ENCODE measurements at regions not wholly inside any gene's neighbourhood (a gene's known extent, or its start where the extent isn't known, plus 50 kb on each side); places are given as distances from the start of the nearest gene placed in this dataset.

DNA sequence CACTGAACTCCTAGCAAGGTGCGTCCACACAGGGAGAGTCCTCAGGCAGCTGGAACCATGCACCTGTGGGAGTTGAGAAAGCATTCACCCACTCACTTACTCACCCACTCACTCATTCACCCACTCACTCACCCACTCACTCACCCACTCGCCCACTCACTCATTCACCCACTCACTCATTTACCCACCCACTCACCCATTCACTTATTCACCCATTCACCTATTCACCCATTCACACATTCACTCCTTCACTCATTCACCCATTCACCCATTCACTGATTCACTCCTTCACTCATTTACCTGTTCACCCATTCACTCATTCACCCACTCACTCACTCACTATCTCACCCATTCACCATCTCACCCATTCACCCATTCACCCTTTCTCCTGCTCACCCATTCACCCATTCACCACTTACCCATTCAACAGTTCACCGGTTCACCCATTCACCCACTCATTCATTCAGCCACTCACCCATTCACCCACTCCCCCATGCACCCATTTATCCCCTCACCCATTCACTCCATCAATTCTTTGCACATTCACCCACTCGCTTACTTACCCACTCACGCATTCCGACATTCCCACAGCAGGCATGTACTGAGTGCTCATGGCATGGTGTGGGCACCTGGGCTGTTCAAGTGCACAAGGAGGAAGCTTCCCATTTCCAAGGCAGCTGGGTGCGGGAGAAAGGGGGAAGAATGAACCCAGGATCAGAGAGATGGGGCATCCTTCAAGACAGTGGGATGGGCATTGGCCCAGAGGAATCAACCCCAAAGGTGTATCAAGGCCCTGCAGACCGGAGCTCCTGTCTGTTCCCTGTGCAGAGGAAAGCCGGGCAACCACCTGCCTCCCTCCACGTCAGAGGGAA lies 135.2 kb upstream of the C14orf180 start:
- DNase-seq: no peak

DNA sequence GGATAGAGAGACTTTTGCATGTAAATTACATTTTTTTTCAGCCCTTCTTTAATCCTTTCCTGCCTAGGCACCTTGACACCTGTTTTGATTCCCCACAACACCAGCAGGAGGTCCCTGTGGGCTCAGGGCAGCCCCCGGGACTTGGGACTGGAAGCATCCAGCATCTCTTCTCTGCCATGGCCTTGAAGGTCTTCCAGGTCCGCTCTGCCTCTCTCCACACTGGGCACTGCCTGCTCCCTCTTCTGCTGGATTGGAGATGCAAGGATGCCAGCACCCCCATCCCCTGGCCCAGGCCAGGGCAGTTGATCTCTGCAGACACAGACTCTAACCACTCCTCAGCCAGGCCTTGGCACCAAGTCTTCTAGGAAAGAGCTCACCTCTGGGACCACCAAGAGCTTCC lies 134.5 kb upstream of the C14orf180 start:
- no peak for DNase-seq

DNA sequence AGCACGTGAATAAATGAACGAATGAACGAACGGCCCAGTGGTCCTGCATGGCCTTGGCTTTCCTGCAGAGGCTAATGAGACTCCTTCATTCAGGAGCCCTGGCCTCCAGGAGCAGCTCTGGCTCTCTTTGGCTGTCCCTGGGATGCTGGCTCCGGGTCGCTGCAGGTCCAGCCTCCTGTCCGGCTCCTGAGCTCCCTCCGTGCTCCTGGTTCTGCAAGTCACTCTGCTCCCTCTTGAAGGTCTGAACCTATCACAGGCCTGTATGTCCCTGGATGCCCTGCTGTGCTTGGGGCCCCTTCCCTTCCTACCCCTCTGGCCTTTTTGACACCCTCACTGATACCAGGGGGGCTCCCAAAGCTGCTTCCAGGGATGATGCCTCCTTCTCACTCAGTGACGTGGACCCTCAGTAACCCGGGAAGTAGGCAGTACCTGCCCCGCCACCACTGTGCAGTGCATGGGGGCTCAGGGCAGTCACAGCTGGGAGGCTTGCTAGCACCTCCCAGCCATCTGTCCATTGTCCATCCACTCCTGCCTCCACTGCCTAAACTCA lies 133.7 kb upstream of the C14orf180 start:
- DNase-seq: no peak

DNA sequence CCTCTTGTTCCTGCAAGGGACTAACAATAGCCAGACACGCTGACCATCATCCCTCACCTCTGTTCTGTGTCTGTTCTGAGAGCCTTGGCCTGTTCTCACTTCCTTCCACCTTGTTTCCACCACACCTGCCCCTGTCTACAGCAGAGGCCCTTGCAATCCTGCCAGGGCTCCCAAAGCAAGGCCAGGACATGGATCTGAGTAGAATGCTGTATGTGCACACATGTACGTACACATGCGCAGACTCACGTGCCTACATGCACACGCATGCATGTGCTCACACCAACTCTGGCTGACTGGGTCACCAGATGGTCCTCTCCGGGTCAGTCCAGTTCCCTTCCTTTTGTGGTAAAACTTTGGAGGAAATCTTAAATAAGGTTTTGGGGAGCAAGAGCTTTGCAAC lies 133.0 kb upstream of the C14orf180 start:
- DNase-seq: no peak

DNA sequence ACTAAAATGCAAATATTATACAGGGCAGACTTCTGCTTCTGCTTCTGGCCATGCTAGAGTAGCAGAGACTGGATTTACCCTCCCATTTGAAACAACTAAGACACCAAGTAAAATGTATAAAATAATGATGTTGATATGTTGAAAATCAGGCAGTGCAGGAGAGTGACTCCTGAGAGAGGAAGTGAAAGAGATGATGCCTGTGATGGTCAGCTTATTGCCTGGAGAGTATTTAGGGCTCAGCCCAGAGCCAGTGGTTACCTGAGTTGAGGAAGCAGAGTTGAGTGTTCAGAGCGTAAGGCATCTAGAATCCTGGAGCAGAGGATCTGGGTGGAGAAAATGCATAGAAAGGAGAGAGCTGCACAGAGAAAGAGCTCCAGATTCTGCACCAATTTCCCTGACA lies 131.8 kb upstream of the C14orf180 start:
- no peak for DNase-seq

DNA sequence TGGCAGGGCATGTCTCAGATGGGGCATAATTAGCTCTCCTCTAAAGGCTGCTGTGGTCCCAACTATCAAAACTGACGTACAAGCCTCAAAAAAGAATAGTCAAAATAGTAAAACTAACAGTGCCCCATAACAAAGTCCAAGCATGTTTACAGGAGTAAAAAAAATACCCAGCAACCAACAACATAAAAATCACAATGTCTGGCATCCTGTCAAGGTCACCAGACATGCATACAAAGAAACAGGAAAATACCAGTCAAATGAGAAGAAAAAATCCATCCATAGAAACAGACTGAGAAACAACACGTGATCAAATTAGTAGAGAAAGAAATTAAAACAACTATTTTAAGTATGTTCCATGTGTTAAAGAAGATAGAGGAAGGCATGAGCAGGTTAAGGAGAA lies 131.2 kb upstream of the C14orf180 start:
- no peak for DNase-seq

DNA sequence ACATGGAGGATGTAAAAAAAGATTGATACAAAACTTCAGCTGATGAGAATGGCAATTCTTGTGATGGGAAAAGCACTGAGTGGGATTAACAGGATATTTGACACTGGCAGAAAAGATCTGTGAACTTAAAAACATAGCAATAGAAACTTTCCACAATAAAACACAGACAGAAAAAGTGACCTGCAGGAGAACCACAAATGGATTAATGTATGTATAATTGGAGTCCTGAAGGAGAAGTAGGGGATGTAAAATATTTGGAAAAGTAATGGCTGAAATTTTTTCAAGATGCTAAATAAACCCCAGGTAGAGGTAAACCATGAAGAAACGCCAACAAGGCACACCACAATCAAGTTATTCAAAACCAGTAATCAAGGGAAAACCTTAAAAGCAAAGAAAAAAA lies 130.8 kb upstream of the C14orf180 start:
- no peak for DNase-seq

DNA sequence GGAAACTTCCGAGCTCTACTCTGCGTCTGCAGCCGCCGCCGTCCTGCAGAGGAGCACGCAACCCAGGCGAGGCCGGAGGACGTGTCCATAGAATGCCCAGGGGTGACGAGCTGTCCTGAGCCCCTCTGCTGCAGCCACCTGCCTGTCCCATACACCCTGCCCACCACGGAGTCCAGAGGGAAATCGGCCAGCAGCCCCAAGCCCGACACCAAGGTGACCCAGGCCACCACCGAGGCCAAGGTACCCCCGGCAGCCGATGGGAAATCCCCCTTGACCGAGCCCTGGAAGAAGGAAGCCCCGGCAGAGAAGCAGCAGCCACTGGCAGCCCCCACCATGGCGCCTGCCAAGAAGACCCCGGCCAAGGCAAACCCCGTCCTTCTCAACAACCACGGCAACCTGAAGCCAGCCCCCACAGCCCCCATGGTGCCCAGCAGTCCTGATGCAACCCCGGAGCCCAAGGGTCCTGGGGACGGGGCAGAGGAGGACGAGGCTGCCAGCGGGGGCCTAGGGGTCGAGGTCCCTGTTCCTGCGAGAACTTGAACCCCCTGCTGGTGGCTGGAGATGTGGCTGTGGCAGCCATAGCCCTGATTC lies 128.7 kb upstream of the C14orf180 start:
- DNase-seq: no peak

DNA sequence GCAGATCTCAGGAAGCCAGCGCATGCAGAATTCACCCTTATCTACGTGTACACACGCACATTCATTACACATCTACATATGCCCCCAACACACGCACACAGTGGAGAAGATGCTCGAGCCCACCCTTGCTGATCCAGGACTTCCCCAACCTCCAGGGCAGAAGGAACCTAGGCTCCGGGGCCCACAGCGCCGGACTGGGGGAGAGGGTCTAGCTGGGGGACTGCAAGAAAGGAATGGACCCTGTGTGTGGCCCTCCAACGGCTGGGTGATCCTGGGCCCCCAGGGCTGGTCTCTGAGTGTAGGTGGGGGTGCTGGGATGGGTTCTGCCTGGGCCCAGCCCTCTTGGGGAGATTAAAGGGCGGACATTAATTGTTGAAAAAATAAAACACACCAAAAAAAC lies 128.1 kb upstream of the C14orf180 start:
- DNase-seq: no peak

DNA sequence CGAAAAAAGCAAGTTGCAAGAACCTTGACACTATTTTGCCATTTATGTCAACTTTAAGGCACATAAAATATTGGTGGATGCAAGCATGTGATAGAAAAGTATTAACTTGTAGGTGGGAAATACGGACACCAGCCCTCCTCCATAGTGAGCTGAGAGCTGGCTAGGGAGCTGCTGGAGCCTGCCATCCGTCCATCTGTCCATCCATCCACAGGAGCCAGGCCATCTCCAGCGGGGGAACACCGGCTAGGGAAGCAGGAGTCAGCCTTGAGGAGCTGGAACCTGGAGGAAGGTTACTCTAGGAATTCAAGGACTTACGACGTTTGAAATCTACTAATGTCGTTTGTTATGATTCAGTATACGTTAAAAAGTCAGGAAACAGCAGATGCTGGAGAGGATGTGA lies 120.7 kb upstream of the C14orf180 start:
- DNase-seq: no peak

DNA sequence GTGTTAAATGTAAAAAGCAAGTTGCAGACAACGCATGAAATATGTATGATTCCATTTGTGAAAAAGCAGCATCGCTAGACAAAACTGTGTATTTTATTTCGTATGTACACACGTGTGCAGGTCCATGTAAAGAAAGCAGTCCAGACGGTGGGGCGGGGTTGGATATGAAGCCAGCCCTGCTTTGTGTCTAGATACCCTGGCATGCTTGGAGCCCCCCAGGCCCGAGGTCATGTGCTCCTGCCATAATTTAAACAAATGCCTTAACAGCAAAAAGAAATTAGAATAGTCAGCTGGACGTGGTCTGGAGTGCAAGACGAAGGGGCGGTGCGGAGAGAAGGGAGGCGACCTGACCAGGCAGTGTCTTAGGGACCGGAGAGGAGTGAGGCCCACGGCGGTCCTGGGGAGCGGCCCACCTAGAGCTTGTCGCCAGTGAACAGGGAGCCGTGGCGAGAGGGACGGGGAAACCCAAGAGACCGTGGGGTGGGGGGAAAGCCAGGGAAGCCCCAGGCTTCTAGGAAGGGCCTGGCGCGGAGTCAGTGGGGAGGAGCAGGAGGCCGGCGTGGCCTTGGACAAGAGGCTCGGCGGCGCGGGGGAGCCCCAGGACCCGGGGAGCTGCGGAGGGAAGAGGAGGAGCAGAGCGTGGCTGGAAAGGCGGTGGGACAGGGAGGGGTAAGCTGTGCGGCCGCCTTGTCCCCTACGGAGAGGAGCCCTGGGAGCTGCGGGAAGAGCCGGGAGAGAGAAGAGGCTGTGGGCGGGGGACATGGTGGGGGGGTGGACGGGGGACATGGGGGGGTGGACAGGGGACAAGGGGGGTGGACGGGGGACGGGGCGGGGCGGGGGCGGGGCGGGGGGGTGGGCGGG lies 118.5 kb upstream of the C14orf180 start:
- DNase-seq: no peak

DNA sequence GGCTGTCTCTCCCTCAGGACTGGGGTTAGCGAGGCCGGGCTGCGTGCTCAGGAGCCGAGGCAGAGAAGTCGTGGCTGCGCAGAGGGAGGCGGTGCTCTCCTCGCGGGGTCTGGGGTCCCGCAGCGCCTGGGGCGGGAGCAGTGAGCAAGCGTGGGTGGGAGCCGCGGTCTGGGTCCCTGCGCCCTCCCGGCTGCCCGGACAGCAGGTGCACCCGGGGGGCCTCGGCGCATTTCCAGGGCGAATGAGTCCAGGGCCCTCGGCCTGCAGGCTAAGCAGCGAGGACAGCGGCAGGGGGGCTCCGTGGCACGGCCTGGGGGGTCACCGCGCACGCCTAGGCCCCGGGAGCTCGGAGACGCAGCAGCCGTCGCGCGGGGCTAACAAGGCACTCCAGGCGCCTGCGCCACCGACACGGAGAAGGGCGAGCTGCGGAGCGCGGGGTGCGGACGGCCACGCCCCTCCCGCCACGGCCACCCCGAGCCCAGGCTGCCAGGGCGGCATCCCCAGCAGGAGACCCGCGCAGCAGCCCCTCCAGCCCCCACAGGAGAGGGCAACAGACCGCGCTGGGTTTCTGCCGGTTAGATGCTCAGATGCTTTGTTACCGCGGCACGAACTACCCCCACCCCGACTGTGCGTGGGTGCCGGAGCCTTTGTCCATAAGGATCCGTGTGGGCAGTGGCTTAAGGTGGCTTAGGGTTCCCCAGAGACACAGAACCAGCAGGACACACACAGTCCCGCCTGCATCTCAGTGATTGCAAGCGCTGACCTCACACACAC lies 117.7 kb upstream of the C14orf180 start:
- DNase-seq: no peak

DNA sequence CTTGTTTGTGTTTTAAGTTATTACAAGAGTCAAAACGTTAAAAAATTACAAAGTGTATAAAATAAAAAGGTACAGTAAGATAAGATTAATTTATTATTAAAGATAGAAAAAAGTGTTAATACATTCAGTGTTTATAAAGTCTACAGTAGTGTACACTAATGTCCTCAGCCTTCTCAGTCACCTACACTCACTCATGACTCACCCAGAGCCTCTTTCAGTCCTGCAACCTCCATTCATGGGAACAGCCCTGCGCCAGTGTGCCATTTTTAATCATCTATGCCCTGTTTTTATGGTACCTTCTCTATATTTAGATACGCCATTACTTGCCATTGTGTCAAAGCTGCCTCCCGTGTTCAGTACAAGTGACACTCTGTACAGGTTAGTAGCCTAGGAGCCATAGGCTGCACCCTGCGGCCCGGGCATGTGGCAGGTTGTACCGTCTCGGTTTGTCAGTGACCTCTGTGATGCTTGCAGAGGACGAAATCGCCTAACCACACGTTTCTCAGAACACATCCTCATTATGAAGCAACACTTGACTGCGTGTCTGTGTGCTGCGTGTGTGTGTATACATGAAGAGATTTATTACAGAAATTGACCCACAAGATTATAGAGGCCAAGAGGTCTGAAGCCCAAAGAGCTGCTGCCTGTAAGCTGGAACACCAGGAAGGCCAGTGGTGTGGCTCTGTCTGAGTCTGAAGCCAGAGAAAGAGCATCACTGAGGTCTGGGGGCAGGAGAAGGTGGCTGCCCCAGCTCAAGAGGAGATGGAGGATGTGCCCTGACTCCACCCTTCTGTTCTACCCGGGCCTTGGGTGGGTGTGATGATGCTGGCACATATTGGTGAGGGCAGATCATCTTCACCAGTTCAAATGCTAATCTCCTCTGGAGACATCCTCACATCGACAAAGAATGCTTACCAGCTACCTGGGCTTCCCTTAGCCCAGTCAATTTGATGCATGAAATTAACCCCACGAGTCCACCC lies 116.6 kb upstream of the C14orf180 start:
- DNase-seq: no peak

DNA sequence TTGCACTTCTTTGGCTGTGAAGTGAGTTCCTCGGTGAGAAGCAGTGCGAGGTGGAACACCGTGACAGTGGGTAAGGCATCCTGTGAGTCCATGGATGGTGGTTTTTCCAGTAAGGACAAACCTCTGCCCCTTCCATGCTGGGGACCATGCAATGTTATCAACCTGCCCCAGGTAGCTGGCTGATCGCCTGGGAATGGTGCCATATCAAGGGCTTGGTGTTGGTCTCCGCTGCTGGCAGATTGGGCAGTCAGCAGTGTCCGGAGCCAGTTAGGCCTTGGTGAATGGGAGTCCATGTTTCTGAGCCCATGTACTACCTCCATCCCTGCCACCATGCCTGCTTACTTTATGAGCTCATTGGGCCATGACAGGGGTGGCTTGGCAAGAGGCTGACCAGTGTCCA lies 114.7 kb upstream of the C14orf180 start:
- no peak for DNase-seq

DNA sequence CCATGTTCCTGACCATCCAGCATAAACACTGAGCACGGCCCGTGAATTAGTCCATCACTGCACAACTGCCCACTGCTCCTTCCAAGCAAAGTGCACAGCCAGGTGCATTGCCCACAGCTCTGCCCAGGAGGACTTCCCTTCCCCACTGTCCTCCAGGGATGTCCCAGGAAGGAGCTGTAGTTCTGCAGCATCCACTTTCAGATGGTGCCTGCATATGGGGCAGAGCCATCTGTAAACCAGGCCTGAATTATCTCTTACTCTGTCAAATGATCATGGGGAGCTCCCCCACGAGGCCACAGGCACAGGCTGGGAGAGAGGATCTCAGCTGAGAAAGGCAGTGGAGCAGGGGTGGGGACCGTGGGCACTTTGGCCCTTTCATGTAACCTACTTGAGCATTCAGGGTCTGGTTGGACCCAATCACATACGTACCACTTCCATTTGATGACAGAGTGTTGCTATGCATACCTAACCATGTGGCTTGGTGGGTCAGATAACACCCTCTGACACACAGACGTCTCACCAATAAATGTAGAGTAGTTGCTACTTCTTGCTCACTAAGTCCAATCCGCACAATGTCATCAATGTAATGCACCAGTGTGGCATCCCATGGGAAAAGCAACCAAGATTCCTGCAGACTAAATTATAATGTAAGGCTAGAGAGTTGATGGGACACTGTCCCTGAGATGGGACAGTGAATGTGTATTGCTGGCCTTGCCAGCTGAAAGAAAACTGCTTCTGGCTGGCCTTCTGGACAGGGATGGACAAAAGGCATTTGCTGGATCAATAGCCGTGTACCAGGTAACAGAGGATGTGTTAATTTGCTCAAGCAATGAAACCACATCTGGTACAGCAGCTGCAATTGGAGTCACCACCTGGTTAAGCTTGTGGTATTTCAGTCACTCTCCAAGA lies 113.8 kb upstream of the C14orf180 start:
- no peak for DNase-seq

DNA sequence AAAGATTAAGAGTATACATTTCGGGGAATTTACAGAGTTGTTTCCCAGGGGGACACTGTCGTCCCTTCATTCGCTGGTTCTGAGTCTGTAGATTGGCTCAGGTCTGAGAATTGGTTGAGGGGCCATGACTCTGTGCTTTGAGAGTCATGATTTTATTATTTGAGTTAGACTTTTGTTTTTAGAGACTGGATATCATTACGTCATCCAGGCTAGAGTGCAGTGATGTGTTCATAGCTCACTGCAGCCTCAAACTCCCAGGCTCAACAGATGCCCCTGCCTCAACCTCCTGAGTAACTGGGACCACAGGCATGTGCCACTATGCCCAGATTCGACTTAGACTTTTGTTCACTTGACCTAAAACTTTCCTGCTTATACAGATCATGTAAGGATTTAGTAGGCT lies 112.3 kb upstream of the C14orf180 start:
- no peak for DNase-seq

DNA sequence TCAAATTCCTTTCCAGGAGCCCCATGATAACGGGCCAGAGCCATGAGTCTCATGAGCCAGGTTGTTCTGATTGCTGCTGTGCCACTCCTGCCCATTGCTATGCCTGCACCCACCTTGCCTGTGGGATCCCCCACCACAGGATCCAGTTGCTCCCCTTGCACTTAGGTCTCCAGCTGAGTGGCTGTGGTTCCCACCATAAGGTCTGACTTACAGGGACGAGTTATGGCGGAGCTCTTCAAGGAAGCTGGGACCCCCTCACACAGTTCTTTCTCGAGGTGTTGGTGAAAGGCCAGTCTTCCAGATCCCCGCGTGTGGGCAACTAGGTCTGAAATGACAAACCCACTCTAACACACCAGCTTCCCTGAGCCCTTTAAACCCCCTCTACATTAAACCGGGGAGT lies 111.9 kb upstream of the C14orf180 start:
- no peak for DNase-seq

DNA sequence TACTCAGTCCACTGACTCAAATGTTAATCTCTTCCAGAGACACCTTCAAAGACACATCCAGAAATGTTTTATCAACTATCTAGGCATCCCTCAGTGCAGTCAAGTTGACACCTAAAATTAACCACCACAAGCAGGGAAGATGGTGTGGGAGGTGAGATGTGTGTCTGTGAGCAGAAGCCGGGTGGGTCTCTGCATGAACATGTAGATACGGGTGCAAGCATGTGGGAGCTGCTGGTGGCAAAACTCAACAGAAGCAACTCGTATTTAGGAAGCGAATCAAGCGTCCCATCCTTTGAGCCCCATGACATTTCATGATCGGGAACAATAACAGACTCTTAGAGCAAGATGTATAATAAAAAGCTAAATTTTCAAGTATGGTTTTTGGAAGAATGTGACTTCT lies 110.0 kb upstream of the C14orf180 start:
- DNase-seq: no peak

DNA sequence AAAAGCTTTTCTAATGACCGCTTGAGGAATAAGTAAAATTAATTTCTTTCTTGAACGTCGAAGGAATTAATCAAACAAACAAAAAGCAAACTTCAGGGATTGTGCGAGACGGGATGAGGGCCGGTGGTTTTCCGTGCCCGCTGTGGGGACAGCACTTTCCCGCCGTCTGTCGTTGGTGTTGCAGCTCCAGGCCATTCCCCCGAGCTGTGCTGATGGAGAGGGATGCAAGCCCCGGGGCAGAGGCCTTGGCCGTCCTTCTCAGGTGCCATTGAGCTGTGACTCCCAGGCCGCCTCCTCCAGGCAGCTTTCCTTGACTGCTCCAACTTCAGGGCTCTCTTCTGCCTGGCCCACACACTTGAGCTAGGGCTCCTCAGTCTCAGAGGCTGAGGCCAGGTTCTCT lies 109.0 kb upstream of the C14orf180 start:
- DNase-seq: no peak

DNA sequence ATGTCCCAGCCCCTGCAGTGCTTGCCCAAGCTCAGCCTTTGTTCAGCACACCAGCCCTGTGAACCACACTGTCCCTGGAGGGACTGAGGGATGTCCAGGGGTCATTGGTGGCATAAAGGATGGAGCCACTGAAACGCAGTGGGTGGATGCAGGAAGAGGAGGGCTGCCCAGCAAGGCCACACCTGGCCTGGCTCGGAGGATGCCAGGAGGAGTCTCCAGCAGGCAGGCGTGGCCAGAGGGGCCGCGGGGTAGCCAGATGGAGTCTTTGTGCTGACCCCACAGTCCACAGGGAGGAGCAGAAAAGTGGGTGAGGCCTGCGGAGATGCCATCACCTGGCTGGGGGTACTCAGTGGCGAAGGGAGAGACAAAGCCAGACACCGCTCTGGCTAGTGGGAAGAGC lies 108.5 kb upstream of the C14orf180 start:
- DNase-seq: no peak
